Neutrophil (primary cell): ENCODE measurements at regions not wholly inside any gene's neighbourhood (a gene's known extent, or its start where the extent isn't known, plus 50 kb on each side); places are given as distances from the start of the nearest gene placed in this dataset.

Experiments used
- H3K27ac ChIP-seq: fragments of 200-600 bp; sonication (generic); 2 replicates; pipeline ENCODE4 v1.5.1; 2016; ENCODE audit warnings: mild to moderate bottlenecking, moderate library complexity
- H3K27me3 ChIP-seq: fragments of 200-600 bp; sonication (generic); 2 replicates; pipeline ENCODE4 v1.6.0; 2016; ENCODE audit warnings: mild to moderate bottlenecking
- H3K36me3 ChIP-seq: fragments of 200-600 bp; sonication (generic); 2 replicates; pipeline ENCODE4 v1.5.1; 2017
- H3K4me1 ChIP-seq, 2 experiments: fragments of 200-600 bp in 1 of 2; sonication (generic) in 1 of 2; 1 replicate in 1 of 2; 2 replicates in 1 of 2; pipeline versions ENCODE4 v1.5.1 to v1.6.1; 2013 to 2016; ENCODE audit warnings: low read depth in 1 of 2, low read length in 1 of 2, mild to moderate bottlenecking in 1 of 2, moderate library complexity in 1 of 2; ENCODE audit not compliant: control insufficient read depth in 1 of 2, insufficient read depth in 1 of 2
- H3K4me3 ChIP-seq, 2 experiments: fragments of 200-600 bp in 1 of 2; sonication (generic) in 1 of 2; 1 replicate in 1 of 2; 2 replicates in 1 of 2; pipeline ENCODE4 v1.5.1; 2013 to 2016; ENCODE audit warnings: low read depth in 1 of 2, low read length in 1 of 2, mild to moderate bottlenecking in 1 of 2, moderate library complexity in 1 of 2
- H3K9me3 ChIP-seq: fragments of 200-600 bp; sonication (generic); 2 replicates; pipeline ENCODE4 v1.5.1; 2016
- CTCF ChIP-seq: fragments of 200-600 bp; sonication (generic); IDR thresholded peaks from 2 replicates; pipeline ENCODE4 v1.5.1; 2016; ENCODE audit warnings: antibody characterized with exemption

GRCh38 chr1:229213797-229214196 lies 57.1 kb upstream of the RAB4A start:
- Histone ChIP-seq H3K36me3 (no peaks in the 10 kb centered on the region), H3K27me3 (no peaks in the 10 kb centered on the region), H3K9me3 (no peaks in the 10 kb centered on the region), H3K27ac (no peak overlapping the region), H3K4me3 (no peak overlapping the region), H3K4me1 (no peaks in the 10 kb centered on the region)
- TF ChIP-seq CTCF: no peak

- Histone ChIP-seq H3K36me3 (no peaks in the 10 kb centered on the region), H3K27ac (no peak overlapping the region), H3K4me3 (no peak overlapping the region), H3K9me3 (no peaks in the 10 kb centered on the region), H3K27me3 (no peaks in the 10 kb centered on the region), H3K4me1 (no peaks in the 10 kb centered on the region)
- no peak for TF ChIP-seq CTCF
Observed at GRCh38 chr1:229217716-229218115, 53.2 kb upstream of the RAB4A start.

- Histone ChIP-seq H3K36me3 (no peaks in the 10 kb centered on the region), H3K4me1 (no peaks in the 10 kb centered on the region), H3K4me3 (no peak overlapping the region), H3K9me3 (no peaks in the 10 kb centered on the region), H3K27ac (no peak overlapping the region), H3K27me3 (no peaks in the 10 kb centered on the region)
- TF ChIP-seq CTCF: no peak
Observed at GRCh38 chr1:229218612-229219025, 52.3 kb upstream of the RAB4A start.

- H3K36me3 ChIP-seq: no peaks in the 10 kb centered on the region
- H3K27ac ChIP-seq: no peak overlapping the region
- no peak overlapping the region for H3K4me3 ChIP-seq
- no peaks in the 10 kb centered on the region for H3K27me3 ChIP-seq
- no peaks in the 10 kb centered on the region for H3K9me3 ChIP-seq
- no peaks in the 10 kb centered on the region for H3K4me1 ChIP-seq
- TF ChIP-seq CTCF: no peak
Observed at GRCh38 chr1:229220163-229220846, 50.6 kb upstream of the RAB4A start.

GRCh38 chr1:229221106-229222019 lies 49.5 kb upstream of the RAB4A start:
- no peak for TF ChIP-seq CTCF
- Histone ChIP-seq H3K36me3 (no peaks in the 10 kb centered on the region), H3K27me3 (no peaks in the 10 kb centered on the region), H3K27ac (no peak overlapping the region), H3K4me3 (no peak overlapping the region), H3K9me3 (no peaks in the 10 kb centered on the region), H3K4me1 (no peaks in the 10 kb centered on the region)
